LNCAP (cell line): ENCODE measurements at regions not wholly inside any gene's neighbourhood (a gene's known extent, or its start where the extent isn't known, plus 50 kb on each side); places are given as distances from the start of the nearest gene placed in this dataset.

Source experiments
- CTCF ChIP-seq: fragments of 450-650 bp; IDR thresholded peaks from 2 replicates; pipeline ENCODE4 v1.5.1; 2017; ENCODE audit warnings: mild to moderate bottlenecking

GRCh38 chr16:26756633-26757032 is 310.1 kb upstream of the C16orf82 start:
- TF ChIP-seq CTCF = no peak

- no peak for TF ChIP-seq CTCF
Observed at GRCh38 chr16:26762594-26762993, 304.1 kb upstream of the C16orf82 start.

GRCh38 chr16:26765087-26765486 is 301.6 kb upstream of the C16orf82 start:
- no peak for TF ChIP-seq CTCF

- TF ChIP-seq CTCF = no peak
Observed at GRCh38 chr16:26768385-26769010, 298.2 kb upstream of the C16orf82 start.

GRCh38 chr16:26770547-26770946 is 296.2 kb upstream of the C16orf82 start:
- TF ChIP-seq CTCF = no peak

- no peak for TF ChIP-seq CTCF
Observed at GRCh38 chr16:26772503-26772902, 294.2 kb upstream of the C16orf82 start.

- TF ChIP-seq CTCF = no peak
Observed at GRCh38 chr16:26777821-26778220, 288.9 kb upstream of the C16orf82 start.

- no peak for TF ChIP-seq CTCF
Observed at GRCh38 chr16:26787924-26788323, 278.8 kb upstream of the C16orf82 start.
